ENCODE measurements at regions not wholly inside any gene's neighbourhood (a gene's known extent, or its start where the extent isn't known, plus 50 kb on each side); places are given as distances from the start of the nearest gene placed in this dataset.

DNA sequence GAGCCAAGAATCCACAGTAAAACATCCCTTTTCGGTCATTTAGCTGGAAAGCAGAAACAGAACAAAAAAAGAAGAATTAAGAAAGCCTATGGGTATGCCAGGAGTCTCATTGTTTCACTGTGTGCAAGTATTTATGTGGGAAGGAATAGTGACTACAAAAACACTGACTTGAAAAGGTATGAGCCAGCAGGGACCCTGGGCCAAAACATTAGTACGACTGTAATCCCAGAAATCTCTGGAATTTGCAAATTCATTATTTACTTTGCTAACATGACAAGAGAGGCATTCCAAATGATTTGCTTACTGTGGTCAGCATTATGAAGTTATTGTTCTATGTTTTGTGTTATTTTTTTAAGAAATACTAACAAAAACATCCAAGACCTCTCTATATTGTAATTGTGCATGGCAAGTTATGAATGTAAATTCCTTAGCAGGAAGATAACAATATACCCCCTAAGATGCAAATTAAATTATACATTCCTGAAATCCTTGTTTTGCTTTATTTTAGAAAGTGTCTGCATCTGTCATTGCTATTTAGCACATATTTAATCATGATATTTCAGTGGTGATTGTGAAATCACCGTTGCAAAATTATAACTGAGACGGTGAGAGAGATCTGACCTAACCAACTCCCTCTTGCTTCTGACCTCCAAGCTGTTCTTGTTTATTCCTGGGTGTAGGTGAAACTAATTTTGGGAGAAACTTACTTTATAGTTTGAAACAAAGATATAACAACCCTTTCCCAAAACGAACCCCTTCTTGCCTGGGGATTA is 299.2 kb downstream of the ZPLD1 start:
- no peak for TF ChIP-seq CTCF (IDR thresholded peaks at IDR 0.05)
- TF ChIP-seq ZFX (IDR thresholded peaks at IDR 0.05; ENCODE audit: borderline replicate concordance), result no peak
- no peak overlapping the region for H3K27ac ChIP-seq

DNA sequence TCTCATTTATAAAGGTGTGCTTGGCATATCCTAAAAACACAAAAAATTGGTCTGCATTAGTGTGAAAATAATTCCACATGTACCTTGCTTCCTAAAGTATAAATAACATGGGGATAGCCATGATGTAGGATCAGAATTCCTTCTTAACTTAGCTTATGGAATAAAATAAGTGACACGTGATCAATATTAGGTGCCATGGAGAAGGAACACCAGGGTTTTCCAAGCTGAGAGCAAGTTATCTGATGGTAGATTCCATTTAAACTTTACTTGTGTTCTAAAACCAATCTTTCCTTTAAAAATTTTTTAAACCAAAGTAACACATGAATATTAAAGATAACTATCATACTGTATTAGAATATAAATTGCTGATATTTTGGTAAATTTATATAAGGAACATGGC is 300.5 kb downstream of the ZPLD1 start:
- H3K27ac ChIP-seq, result no peak overlapping the region
- TF ChIP-seq ZFX (IDR thresholded peaks at IDR 0.05; ENCODE audit: borderline replicate concordance), result no peak
- no peak for TF ChIP-seq CTCF (IDR thresholded peaks at IDR 0.05)

GRCh38 chr3:102736288-102736974 is 301.6 kb downstream of the ZPLD1 start:
- TF ChIP-seq CTCF (IDR thresholded peaks at IDR 0.05), result no peak
- no peak for TF ChIP-seq ZFX (IDR thresholded peaks at IDR 0.05; ENCODE audit: borderline replicate concordance)
- H3K27ac ChIP-seq, result no peak overlapping the region

DNA sequence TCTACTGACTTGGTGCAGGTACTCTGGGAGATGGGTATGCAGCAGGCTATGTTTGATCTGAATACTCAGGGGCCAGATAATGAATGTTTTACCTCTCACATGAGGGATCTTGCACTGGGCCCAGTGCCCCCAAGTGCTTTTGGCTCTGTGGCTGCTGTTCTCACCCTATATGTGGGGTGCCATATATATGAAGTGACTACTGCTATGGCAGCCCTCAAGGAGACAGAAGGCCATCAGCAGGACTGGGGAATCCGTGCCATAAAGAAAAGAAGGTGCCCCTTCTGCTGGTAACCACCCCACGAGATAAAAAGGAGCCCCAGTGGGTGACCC is 302.1 kb downstream of the ZPLD1 start:
- no peak for TF ChIP-seq ZFX (IDR thresholded peaks at IDR 0.05; ENCODE audit: borderline replicate concordance)
- TF ChIP-seq CTCF (IDR thresholded peaks at IDR 0.05), result no peak
- no peak overlapping the region for H3K27ac ChIP-seq

DNA sequence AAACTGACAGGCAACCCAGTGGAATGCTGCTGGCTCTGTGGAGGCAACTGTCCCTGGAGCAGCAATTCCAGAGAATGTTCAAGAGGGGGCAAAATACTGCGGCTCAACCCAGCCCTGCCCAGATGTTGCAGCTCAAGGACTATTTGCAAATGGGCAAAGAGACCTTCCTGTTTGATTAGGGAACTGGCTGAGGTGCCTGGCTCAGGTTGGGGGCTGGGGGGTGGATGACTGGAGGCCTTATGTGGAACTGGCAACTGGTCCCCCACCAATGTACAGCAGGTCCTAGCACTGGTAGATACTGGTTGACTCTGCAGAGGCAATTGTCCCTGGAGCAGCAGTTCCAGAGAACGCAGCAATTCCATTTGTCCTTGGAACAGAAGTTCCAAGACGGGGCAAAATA is 302.5 kb downstream of the ZPLD1 start:
- H3K27ac ChIP-seq, result no peak overlapping the region
- TF ChIP-seq ZFX (IDR thresholded peaks at IDR 0.05; ENCODE audit: borderline replicate concordance) (no peak), CTCF (IDR thresholded peaks at IDR 0.05) (no peak)

GRCh38 chr3:102741105-102741504 is 306.3 kb downstream of the ZPLD1 start:
- no peak overlapping the region for H3K27ac ChIP-seq
- TF ChIP-seq CTCF (IDR thresholded peaks at IDR 0.05), result peak; percentile 41; the same call in 1 of the 2 replicates
- no peak for TF ChIP-seq ZFX (IDR thresholded peaks at IDR 0.05; ENCODE audit: borderline replicate concordance)

DNA sequence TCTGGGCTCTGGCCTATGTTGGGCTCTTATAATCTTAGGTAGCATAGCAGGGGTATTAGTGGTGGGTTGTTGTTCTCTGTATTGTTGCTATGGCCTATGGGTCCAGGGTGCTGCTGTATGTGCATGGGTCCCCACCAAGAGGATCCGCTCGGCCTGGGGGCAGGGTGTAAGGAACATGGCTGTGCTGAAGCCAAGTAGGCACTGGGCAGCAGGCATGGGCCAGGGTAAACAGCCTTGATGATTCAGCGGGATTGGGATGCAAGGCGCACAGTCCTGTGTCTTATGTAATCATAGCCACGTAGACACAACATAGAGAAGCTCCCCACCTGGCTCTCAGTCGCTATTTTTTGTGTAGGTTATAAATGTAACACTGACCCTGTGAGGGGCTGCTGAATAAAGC is 306.9 kb downstream of the ZPLD1 start:
- TF ChIP-seq CTCF (IDR thresholded peaks at IDR 0.05) (no peak), ZFX (IDR thresholded peaks at IDR 0.05; ENCODE audit: borderline replicate concordance) (no peak)

More for the DNA sequence above, 306.9 kb downstream of the ZPLD1 start:
- no peak overlapping the region for H3K27ac ChIP-seq

All from 22Rv1 (cell line).